Esophagus muscularis mucosa (tissue), 4 donors: ENCODE measurements at regions not wholly inside any gene's neighbourhood (a gene's known extent, or its start where the extent isn't known, plus 50 kb on each side); places are given as distances from the start of the nearest gene placed in this dataset.

Experiments used
- DNase-seq: peaks from one replicate; pipeline ENCODE4 v3.0.0-alpha.2; 2017; ENCODE audit errors: extremely low spot score
- H3K27ac ChIP-seq, 4 donors: fragments of 200-600 bp; sonication (generic); replicated peaks in 1 of 4; 1 replicate in 3 of 4; 2 replicates in 1 of 4; pipeline ENCODE4 v1.5.1; 2016 to 2019; ENCODE audit warnings: mild to moderate bottlenecking in 1 of 4
- H3K27me3 ChIP-seq, 4 donors: fragments of 200-600 bp; sonication (generic); one replicate each; pipeline versions ENCODE4 v1.5.1 to v1.6.0; 2016 to 2019
- H3K36me3 ChIP-seq, 4 donors: fragments of 200-600 bp; sonication (generic); one replicate each; pipeline ENCODE4 v1.5.1; 2016 to 2019
- H3K4me1 ChIP-seq, 4 donors: fragments of 200-600 bp; sonication (generic); one replicate each; pipeline ENCODE4 v1.5.1; 2016 to 2019
- H3K4me3 ChIP-seq, 4 donors: fragments of 200-600 bp; sonication (generic); 1 replicate in 2 of 4; 2 replicates in 2 of 4; pipeline ENCODE4 v1.5.1; 2016 to 2019; ENCODE audit warnings: mild to moderate bottlenecking in 4 of 4, moderate library complexity in 1 of 4
- H3K9me3 ChIP-seq, 4 donors: fragments of 200-600 bp; sonication (generic); 1 replicate in 3 of 4; 2 replicates in 1 of 4; pipeline ENCODE4 v1.5.1; 2016 to 2019
- CTCF ChIP-seq, 3 experiments: fragments of 200-600 bp in 2 of 3; fragments of 450-650 bp in 1 of 3; sonication (generic) in 2 of 3; IDR thresholded peaks; one replicate each; pipeline ENCODE4 v1.5.1; 2017 to 2019; ENCODE audit warnings: antibody characterized with exemption in 3 of 3, mild to moderate bottlenecking in 2 of 3, moderate library complexity in 1 of 3
- EP300 ChIP-seq: sonication (generic); formaldehyde crosslinking; IDR thresholded peaks from one replicate; pipeline ENCODE4 v1.6.1; 2017; ENCODE audit warnings: antibody characterized with exemption
- POLR2A ChIP-seq: fragments of 450-650 bp; IDR thresholded peaks from one replicate; pipeline ENCODE4 v1.6.1; 2017; ENCODE audit warnings: antibody characterized with exemption, moderate library complexity, mild to moderate bottlenecking, low read depth
- POLR2AphosphoS5 ChIP-seq, 2 donors: sonication (generic); formaldehyde crosslinking; IDR thresholded peaks; one replicate each; pipeline ENCODE4 v1.6.1; 2017; ENCODE audit warnings: antibody characterized with exemption in 2 of 2
- WGBS: methylation state at CpG from one replicate; pipeline ENCODE4 v1.1.5; 2018; 5-methylcytosine and 5-hydroxymethylcytosine counted together
- intact Hi-C: fragments of 100-400 bp; cut with DNase I; formaldehyde crosslinking; loops from one replicate; pipeline ENCODE4 v1.15.1; 2023

GRCh38 chr2:161059388-161059787, 100.8 kb upstream of the TANK start:
- 86% methylated on average over 1 of the region's 1 CpG for WGBS
- no peaks in the 10 kb centered on the region for H3K9me3 ChIP-seq
- no peak overlapping the region for H3K4me3 ChIP-seq
- H3K27me3 ChIP-seq: no peaks in the 10 kb centered on the region
- peaks cover 5 to 18% (median 16%) of the 10 kb centered on the region in 4 donors for H3K4me1 ChIP-seq
- no peak for DNase-seq
- intact Hi-C loops: no loop called here
- TF ChIP-seq CTCF (IDR thresholded peaks at IDR 0.05): no peak
- no peak for TF ChIP-seq EP300
- no peak for TF ChIP-seq POLR2AphosphoS5 (IDR thresholded peaks at IDR 0.05)
- TF ChIP-seq POLR2A: no peak
- no peaks in the 10 kb centered on the region for H3K36me3 ChIP-seq
- no peak overlapping the region for H3K27ac ChIP-seq

GRCh38 chr2:161061786-161062185, 98.4 kb upstream of the TANK start:
- Histone ChIP-seq H3K27me3 (no peaks in the 10 kb centered on the region), H3K9me3 (no peaks in the 10 kb centered on the region), H3K4me3 (no peak overlapping the region), H3K27ac (no peak overlapping the region), H3K4me1 (peaks cover 5 to 18% (median 16%) of the 10 kb centered on the region in 4 donors), H3K36me3 (no peaks in the 10 kb centered on the region)
- no peak for DNase-seq
- WGBS: 91% methylated on average over 4 of the region's 4 CpGs
- intact Hi-C loops: loop anchor here (2.0 kb wide), 1 partner anchor 951 kb away; no protein-coding TSS in a partner anchor
- no peak for TF ChIP-seq POLR2AphosphoS5 (IDR thresholded peaks at IDR 0.05)
- no peak for TF ChIP-seq CTCF (IDR thresholded peaks at IDR 0.05)
- no peak for TF ChIP-seq EP300
- TF ChIP-seq POLR2A: no peak

GRCh38 chr2:161063157-161063945, 96.9 kb upstream of the TANK start:
- TF ChIP-seq CTCF (IDR thresholded peaks at IDR 0.05): peak; percentile 86 to 96 (median 87)
- no peak for TF ChIP-seq POLR2A
- TF ChIP-seq POLR2AphosphoS5 (IDR thresholded peaks at IDR 0.05): peak; percentile 19 to 24
- no peak for TF ChIP-seq EP300
- Histone ChIP-seq H3K4me3 (peak overlapping the region in 3 of 4 donors; percentile 7 to 16 (median 15)), H3K27ac (peak overlapping the region in 3 of 4 donors; percentile 25 to 43 (median 25)), H3K36me3 (no peaks in the 10 kb centered on the region), H3K4me1 (peaks cover 5 to 18% (median 16%) of the 10 kb centered on the region in 4 donors), H3K9me3 (no peaks in the 10 kb centered on the region), H3K27me3 (no peaks in the 10 kb centered on the region)
- intact Hi-C loops: loop anchor here (2.0 kb wide), 1 partner anchor 953 kb away; no protein-coding TSS in a partner anchor
- DNase-seq: peak; percentile 95
- WGBS: 16% methylated on average over 8 of the region's 8 CpGs

GRCh38 chr2:161063946-161064306, 96.3 kb upstream of the TANK start:
- H3K27ac ChIP-seq: peak overlapping the region in 2 of 4 donors; percentile 25 to 43
- no peaks in the 10 kb centered on the region for H3K36me3 ChIP-seq
- H3K4me1 ChIP-seq: peaks cover 5 to 18% (median 16%) of the 10 kb centered on the region in 4 donors
- TF ChIP-seq POLR2AphosphoS5 (IDR thresholded peaks at IDR 0.05) (no peak), CTCF (IDR thresholded peaks at IDR 0.05) (peak in 1 of 3 experiments; percentile 4)
- no peaks in the 10 kb centered on the region for H3K9me3 ChIP-seq
- 15% methylated on average over 2 of the region's 2 CpGs for WGBS
- peak overlapping the region in 1 of 4 donors; percentile 16 for H3K4me3 ChIP-seq
- intact Hi-C loops: loop anchor here (2.0 kb wide), 1 partner anchor 953 kb away; no protein-coding TSS in a partner anchor
- DNase-seq: no peak
- H3K27me3 ChIP-seq: no peaks in the 10 kb centered on the region
